NT2/D1 (cell line): ENCODE measurements at regions not wholly inside any gene's neighbourhood (a gene's known extent, or its start where the extent isn't known, plus 50 kb on each side); places are given as distances from the start of the nearest gene placed in this dataset.

Source experiments
- SUZ12 ChIP-seq: IDR thresholded peaks from 2 replicates; pipeline ENCODE4 v1.6.1; 2011; ENCODE audit not compliant: insufficient read length, insufficient read depth; ENCODE audit errors: extremely low read depth
- YY1 ChIP-seq: IDR thresholded peaks from 2 replicates; pipeline ENCODE4 v1.6.1; 2011; ENCODE audit not compliant: insufficient read length, insufficient read depth
- ZNF274 ChIP-seq: IDR thresholded peaks from 2 replicates; pipeline ENCODE4 v1.6.1; 2011; ENCODE audit warnings: mild to moderate bottlenecking, low read depth, low read length

DNA sequence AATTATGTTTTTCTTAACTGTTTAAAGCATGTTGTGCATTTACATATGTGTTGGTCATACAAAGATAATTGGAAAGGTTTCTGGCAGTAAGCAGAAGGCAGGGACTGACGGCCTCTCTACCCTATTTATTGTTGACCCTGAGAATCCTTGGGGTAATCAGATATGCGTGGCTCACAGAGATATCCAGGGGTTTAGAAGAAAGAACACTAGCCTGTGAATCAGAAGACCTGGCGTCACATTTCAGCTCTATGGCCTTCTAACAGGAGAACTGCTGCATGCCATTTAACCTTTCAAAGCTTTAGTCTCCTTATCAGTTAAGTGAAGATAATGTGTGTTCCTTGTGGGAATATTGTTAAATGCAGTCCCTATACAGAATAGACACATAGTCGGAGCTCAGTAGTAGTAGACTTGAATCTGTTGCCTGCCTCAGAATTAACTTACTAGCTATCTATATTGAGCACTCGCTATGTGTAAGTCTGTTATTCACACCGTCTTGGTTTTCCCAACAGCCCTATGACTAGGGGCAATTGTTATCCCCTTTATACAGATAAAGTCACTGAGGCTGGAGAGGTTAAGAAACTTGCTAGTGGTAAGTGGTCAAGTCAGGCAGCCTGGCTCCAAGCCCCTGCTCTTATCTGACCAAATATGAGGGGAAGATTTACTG, 129.6 kb upstream of the ANKRD1 start:
- TF ChIP-seq YY1 (no peak), ZNF274 (no peak), SUZ12 (no peak)
